SU-DHL-6 (cell line): ENCODE measurements at regions not wholly inside any gene's neighbourhood (a gene's known extent, or its start where the extent isn't known, plus 50 kb on each side); places are given as distances from the start of the nearest gene placed in this dataset.

ENCODE experiments used
- CTCF ChIP-seq: fragments of 200-600 bp; sonication (generic); IDR thresholded peaks from one replicate; pipeline ENCODE4 v1.5.1; 2017; ENCODE audit warnings: antibody characterized with exemption, mild to moderate bottlenecking, low read length, moderate library complexity; ENCODE audit not compliant: insufficient read depth, poor library complexity, severe bottlenecking
- EZH2phosphoT487 ChIP-seq: fragments of 200-600 bp; sonication (generic), shearing (Covaris generic); conservative IDR thresholded peaks from 2 replicates; pipeline ENCODE4 v1.6.1; 2018; ENCODE audit warnings: mild to moderate bottlenecking, antibody characterized with exemption, low read length, moderate library complexity, mixed read lengths

- TF ChIP-seq CTCF (no peak), EZH2phosphoT487 (no peak)
Measured at GRCh38 chr13:73250061-73250460, 191.3 kb downstream of the KLF5 start.
